ENCODE measurements at regions not wholly inside any gene's neighbourhood (a gene's known extent, or its start where the extent isn't known, plus 50 kb on each side); places are given as distances from the start of the nearest gene placed in this dataset.

GRCh38 chr2:33730804-33731203, 131.7 kb upstream of the FAM98A start:
- Histone ChIP-seq H3F3A (ENCODE audit: insufficient read depth, low read length, poor library complexity, severe bottlenecking) (no peaks in the 10 kb centered on the region), H3K27ac (ENCODE audit: low read length) (no peak overlapping the region), H3K4me3 (ENCODE audit: low read length) (no peak overlapping the region), H3K27me3 (ENCODE audit: insufficient read depth, low read depth, low read length) (no peaks in the 10 kb centered on the region), H3K36me3 (ENCODE audit: insufficient read depth, low read length) (no peaks in the 10 kb centered on the region), H3K9me3 (ENCODE audit: low read length) (no peaks in the 10 kb centered on the region), H4K20me1 (ENCODE audit: insufficient read depth) (no peaks in the 10 kb centered on the region), H3K9ac (ENCODE audit: low read length) (no peak overlapping the region), H3K4me2 (ENCODE audit: low read length) (no peak overlapping the region), H3K79me2 (replicated peaks; ENCODE audit: insufficient read depth, low read length) (no peaks in the 10 kb centered on the region), H2AFZ (ENCODE audit: low read depth, low read length) (no peak overlapping the region), H3K9me2 (ENCODE audit: insufficient read depth, low read length) (no peaks in the 10 kb centered on the region)
- TF ChIP-seq, protein P1, sequence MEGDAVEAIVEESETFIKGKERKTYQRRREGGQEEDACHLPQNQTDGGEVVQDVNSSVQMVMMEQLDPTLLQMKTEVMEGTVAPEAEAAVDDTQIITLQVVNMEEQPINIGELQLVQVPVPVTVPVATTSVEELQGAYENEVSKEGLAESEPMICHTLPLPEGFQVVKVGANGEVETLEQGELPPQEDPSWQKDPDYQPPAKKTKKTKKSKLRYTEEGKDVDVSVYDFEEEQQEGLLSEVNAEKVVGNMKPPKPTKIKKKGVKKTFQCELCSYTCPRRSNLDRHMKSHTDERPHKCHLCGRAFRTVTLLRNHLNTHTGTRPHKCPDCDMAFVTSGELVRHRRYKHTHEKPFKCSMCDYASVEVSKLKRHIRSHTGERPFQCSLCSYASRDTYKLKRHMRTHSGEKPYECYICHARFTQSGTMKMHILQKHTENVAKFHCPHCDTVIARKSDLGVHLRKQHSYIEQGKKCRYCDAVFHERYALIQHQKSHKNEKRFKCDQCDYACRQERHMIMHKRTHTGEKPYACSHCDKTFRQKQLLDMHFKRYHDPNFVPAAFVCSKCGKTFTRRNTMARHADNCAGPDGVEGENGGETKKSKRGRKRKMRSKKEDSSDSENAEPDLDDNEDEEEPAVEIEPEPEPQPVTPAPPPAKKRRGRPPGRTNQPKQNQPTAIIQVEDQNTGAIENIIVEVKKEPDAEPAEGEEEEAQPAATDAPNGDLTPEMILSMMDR (IDR thresholded peaks at IDR 0.05; ENCODE audit: poor library complexity, severe bottlenecking) = no peak
- TF ChIP-seq MXI1 (conservative IDR thresholded peaks at IDR 0.05; ENCODE audit: poor library complexity, severe bottlenecking) = no peak
- TF ChIP-seq SMC3 (conservative IDR thresholded peaks at IDR 0.05; ENCODE audit: poor library complexity) = no peak
- no peak for TF ChIP-seq EP300 (conservative IDR thresholded peaks at IDR 0.05; ENCODE audit: poor library complexity, severe bottlenecking)
- no peak for TF ChIP-seq TAF1 (IDR thresholded peaks at IDR 0.05; ENCODE audit: low read depth)
- TF ChIP-seq EZH2 (IDR thresholded peaks at IDR 0.05; ENCODE audit: borderline replicate concordance, insufficient read depth, low read length, poor library complexity, severe bottlenecking) = no peak
- TF ChIP-seq, protein P2, sequence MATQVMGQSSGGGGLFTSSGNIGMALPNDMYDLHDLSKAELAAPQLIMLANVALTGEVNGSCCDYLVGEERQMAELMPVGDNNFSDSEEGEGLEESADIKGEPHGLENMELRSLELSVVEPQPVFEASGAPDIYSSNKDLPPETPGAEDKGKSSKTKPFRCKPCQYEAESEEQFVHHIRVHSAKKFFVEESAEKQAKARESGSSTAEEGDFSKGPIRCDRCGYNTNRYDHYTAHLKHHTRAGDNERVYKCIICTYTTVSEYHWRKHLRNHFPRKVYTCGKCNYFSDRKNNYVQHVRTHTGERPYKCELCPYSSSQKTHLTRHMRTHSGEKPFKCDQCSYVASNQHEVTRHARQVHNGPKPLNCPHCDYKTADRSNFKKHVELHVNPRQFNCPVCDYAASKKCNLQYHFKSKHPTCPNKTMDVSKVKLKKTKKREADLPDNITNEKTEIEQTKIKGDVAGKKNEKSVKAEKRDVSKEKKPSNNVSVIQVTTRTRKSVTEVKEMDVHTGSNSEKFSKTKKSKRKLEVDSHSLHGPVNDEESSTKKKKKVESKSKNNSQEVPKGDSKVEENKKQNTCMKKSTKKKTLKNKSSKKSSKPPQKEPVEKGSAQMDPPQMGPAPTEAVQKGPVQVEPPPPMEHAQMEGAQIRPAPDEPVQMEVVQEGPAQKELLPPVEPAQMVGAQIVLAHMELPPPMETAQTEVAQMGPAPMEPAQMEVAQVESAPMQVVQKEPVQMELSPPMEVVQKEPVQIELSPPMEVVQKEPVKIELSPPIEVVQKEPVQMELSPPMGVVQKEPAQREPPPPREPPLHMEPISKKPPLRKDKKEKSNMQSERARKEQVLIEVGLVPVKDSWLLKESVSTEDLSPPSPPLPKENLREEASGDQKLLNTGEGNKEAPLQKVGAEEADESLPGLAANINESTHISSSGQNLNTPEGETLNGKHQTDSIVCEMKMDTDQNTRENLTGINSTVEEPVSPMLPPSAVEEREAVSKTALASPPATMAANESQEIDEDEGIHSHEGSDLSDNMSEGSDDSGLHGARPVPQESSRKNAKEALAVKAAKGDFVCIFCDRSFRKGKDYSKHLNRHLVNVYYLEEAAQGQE (IDR thresholded peaks at IDR 0.05; ENCODE audit: borderline replicate concordance) = no peak
- TF ChIP-seq RAD21 (conservative IDR thresholded peaks at IDR 0.05) = no peak

- Histone ChIP-seq H3K79me2 (replicated peaks; ENCODE audit: insufficient read depth, low read length) (no peaks in the 10 kb centered on the region), H3K9me3 (ENCODE audit: low read length) (no peaks in the 10 kb centered on the region), H3K27ac (ENCODE audit: low read length) (no peak overlapping the region), H3K27me3 (ENCODE audit: insufficient read depth, low read depth, low read length) (no peaks in the 10 kb centered on the region), H3K4me3 (ENCODE audit: low read length) (no peak overlapping the region), H4K20me1 (ENCODE audit: insufficient read depth) (no peaks in the 10 kb centered on the region), H3K4me2 (ENCODE audit: low read length) (no peak overlapping the region), H3F3A (ENCODE audit: insufficient read depth, low read length, poor library complexity, severe bottlenecking) (no peaks in the 10 kb centered on the region), H3K36me3 (ENCODE audit: insufficient read depth, low read length) (no peaks in the 10 kb centered on the region), H3K9ac (ENCODE audit: low read length) (no peak overlapping the region), H2AFZ (ENCODE audit: low read depth, low read length) (no peak overlapping the region), H3K9me2 (ENCODE audit: insufficient read depth, low read length) (no peaks in the 10 kb centered on the region)
- TF ChIP-seq EP300 (conservative IDR thresholded peaks at IDR 0.05; ENCODE audit: poor library complexity, severe bottlenecking) (no peak), MXI1 (conservative IDR thresholded peaks at IDR 0.05; ENCODE audit: poor library complexity, severe bottlenecking) (no peak), RAD21 (conservative IDR thresholded peaks at IDR 0.05) (no peak), TAF1 (IDR thresholded peaks at IDR 0.05; ENCODE audit: low read depth) (no peak), POLR2AphosphoS5 (IDR thresholded peaks at IDR 0.05) (no peak), EZH2 (IDR thresholded peaks at IDR 0.05; ENCODE audit: borderline replicate concordance, insufficient read depth, low read length, poor library complexity, severe bottlenecking) (no peak), SMC3 (conservative IDR thresholded peaks at IDR 0.05; ENCODE audit: poor library complexity) (no peak)
- TF ChIP-seq, protein P2 (IDR thresholded peaks at IDR 0.05; ENCODE audit: borderline replicate concordance) = no peak
- TF ChIP-seq, protein P1 (IDR thresholded peaks at IDR 0.05; ENCODE audit: poor library complexity, severe bottlenecking) = no peak
Measured at GRCh38 chr2:33730193-33730592, 131.1 kb upstream of the FAM98A start.
